Esophagus muscularis mucosa (tissue), 3 donors: ENCODE measurements at regions not wholly inside any gene's neighbourhood (a gene's known extent, or its start where the extent isn't known, plus 50 kb on each side); places are given as distances from the start of the nearest gene placed in this dataset.

Source experiments
- POLR2AphosphoS5 ChIP-seq, 2 donors: sonication (generic); formaldehyde crosslinking; IDR thresholded peaks; one replicate each; pipeline ENCODE4 v1.6.1; 2017; ENCODE audit warnings: antibody characterized with exemption in 2 of 2
- TF ChIP-seq, protein P1 (sequence below), 3 experiments: fragments of 200-600 bp in 2 of 3; fragments of 450-650 bp in 1 of 3; sonication (generic) in 2 of 3; IDR thresholded peaks; one replicate each; pipeline ENCODE4 v1.5.1; 2017 to 2019; ENCODE audit warnings: antibody characterized with exemption in 3 of 3, mild to moderate bottlenecking in 2 of 3, moderate library complexity in 1 of 3

DNA sequence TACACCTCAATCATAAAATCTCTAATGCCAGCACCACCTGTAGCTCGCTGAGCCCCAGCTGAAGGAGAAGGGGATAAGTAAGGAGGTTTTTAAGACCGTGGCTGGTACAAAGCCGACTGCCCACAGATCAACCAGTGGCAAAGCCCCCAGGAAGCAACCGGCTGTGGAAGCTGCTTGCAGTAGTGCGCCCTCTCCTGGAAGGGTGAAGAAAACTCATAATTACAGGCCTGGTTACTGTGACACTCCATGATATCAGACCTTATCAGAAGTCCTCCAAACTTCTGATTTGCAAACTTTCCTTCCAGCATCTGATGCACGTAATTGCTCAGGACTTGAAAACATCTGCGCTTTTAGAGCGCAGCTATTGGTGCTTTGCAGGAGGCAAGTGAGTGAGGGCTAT lies 63.1 kb upstream of the MCTP2 start:
- TF ChIP-seq, protein P1, sequence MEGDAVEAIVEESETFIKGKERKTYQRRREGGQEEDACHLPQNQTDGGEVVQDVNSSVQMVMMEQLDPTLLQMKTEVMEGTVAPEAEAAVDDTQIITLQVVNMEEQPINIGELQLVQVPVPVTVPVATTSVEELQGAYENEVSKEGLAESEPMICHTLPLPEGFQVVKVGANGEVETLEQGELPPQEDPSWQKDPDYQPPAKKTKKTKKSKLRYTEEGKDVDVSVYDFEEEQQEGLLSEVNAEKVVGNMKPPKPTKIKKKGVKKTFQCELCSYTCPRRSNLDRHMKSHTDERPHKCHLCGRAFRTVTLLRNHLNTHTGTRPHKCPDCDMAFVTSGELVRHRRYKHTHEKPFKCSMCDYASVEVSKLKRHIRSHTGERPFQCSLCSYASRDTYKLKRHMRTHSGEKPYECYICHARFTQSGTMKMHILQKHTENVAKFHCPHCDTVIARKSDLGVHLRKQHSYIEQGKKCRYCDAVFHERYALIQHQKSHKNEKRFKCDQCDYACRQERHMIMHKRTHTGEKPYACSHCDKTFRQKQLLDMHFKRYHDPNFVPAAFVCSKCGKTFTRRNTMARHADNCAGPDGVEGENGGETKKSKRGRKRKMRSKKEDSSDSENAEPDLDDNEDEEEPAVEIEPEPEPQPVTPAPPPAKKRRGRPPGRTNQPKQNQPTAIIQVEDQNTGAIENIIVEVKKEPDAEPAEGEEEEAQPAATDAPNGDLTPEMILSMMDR (IDR thresholded peaks at IDR 0.05), result no peak
- no peak for TF ChIP-seq POLR2AphosphoS5 (IDR thresholded peaks at IDR 0.05)
